Liver (tissue), 8 donors: ENCODE measurements at regions not wholly inside any gene's neighbourhood (a gene's known extent, or its start where the extent isn't known, plus 50 kb on each side); places are given as distances from the start of the nearest gene placed in this dataset.

Experiments used
- DNase-seq: peaks from one replicate; pipeline ENCODE4 v3.0.0-alpha.2; 2017; ENCODE audit warnings: low spot score
- H3K27ac ChIP-seq, 2 donors: one replicate each; pipeline ENCODE4 v1.7.0; 2013; ENCODE audit warnings: inconsistent platforms in 2 of 2, low read length in 2 of 2, control low read depth in 1 of 2, low read depth in 1 of 2, mild to moderate bottlenecking in 1 of 2
- H3K27me3 ChIP-seq, 4 donors: one replicate each; pipeline versions ENCODE4 v1.6.1 to v1.7.0; 2013; ENCODE audit warnings: low read length in 3 of 4, inconsistent platforms in 1 of 4, mild to moderate bottlenecking in 1 of 4, moderate library complexity in 1 of 4; ENCODE audit not compliant: control insufficient read depth in 4 of 4, insufficient read depth in 4 of 4
- H3K36me3 ChIP-seq, 4 donors: one replicate each; pipeline versions ENCODE4 v1.6.1 to v1.7.0; 2013; ENCODE audit warnings: low read length in 3 of 4, mild to moderate bottlenecking in 3 of 4, low read depth in 1 of 4, moderate library complexity in 1 of 4; ENCODE audit not compliant: control insufficient read depth in 4 of 4, insufficient read depth in 3 of 4
- H3K4me1 ChIP-seq, 4 donors: one replicate each; pipeline versions ENCODE4 v1.6.1 to v1.7.0; 2013; ENCODE audit warnings: low read length in 3 of 4, mild to moderate bottlenecking in 3 of 4, moderate library complexity in 1 of 4; ENCODE audit not compliant: control insufficient read depth in 4 of 4, insufficient read depth in 4 of 4
- H3K4me3 ChIP-seq, 3 donors: one replicate each; pipeline versions ENCODE4 v1.6.1 to v1.7.0; 2013; ENCODE audit warnings: low read length in 3 of 3, control low read depth in 1 of 3, low read depth in 1 of 3, mild to moderate bottlenecking in 1 of 3
- H3K9ac ChIP-seq, 2 donors: one replicate each; pipeline ENCODE4 v1.7.0; 2013; ENCODE audit warnings: low read length in 2 of 2, mild to moderate bottlenecking in 2 of 2, moderate library complexity in 2 of 2, control low read depth in 1 of 2, low read depth in 1 of 2
- H3K9me3 ChIP-seq, 4 donors: one replicate each; pipeline versions ENCODE4 v1.6.1 to v1.7.0; 2013; ENCODE audit warnings: low read length in 3 of 4; ENCODE audit not compliant: control insufficient read depth in 4 of 4
- ATF3 ChIP-seq: IDR thresholded peaks from 2 replicates; pipeline ENCODE4 v1.6.1; 2016; ENCODE audit warnings: antibody characterized with exemption
- EGR1 ChIP-seq, 2 donors: IDR thresholded peaks; 2 replicates each; pipeline ENCODE4 v1.6.1; 2016 to 2018; ENCODE audit warnings: antibody characterized with exemption in 2 of 2, low read depth in 2 of 2
- FOXA1 ChIP-seq: IDR thresholded peaks from 2 replicates; pipeline ENCODE4 v1.6.1; 2016; ENCODE audit warnings: antibody characterized with exemption
- FOXA2 ChIP-seq: IDR thresholded peaks from 2 replicates; pipeline ENCODE4 v1.6.1; 2016; ENCODE audit warnings: antibody characterized with exemption
- GABPA ChIP-seq, 2 donors: IDR thresholded peaks in 1 of 2; conservative IDR thresholded peaks in 1 of 2; 2 replicates each; pipeline ENCODE4 v1.6.1; 2016; ENCODE audit warnings: antibody characterized with exemption in 2 of 2, mild to moderate bottlenecking in 1 of 2, moderate library complexity in 1 of 2
- HNF4A ChIP-seq, 2 donors: conservative IDR thresholded peaks; 2 replicates each; pipeline ENCODE4 v1.6.1; 2016; ENCODE audit warnings: antibody characterized with exemption in 2 of 2, mild to moderate bottlenecking in 2 of 2
- HNF4G ChIP-seq: IDR thresholded peaks from 2 replicates; pipeline ENCODE4 v1.6.1; 2016; ENCODE audit warnings: antibody characterized with exemption
- JUND ChIP-seq, 2 donors: IDR thresholded peaks; 2 replicates each; pipeline ENCODE4 v1.6.1; 2016; ENCODE audit warnings: antibody characterized with exemption in 2 of 2
- MAX ChIP-seq: IDR thresholded peaks from 2 replicates; pipeline ENCODE4 v1.6.1; 2016; ENCODE audit warnings: antibody characterized with exemption
- NR2F2 ChIP-seq: IDR thresholded peaks from 2 replicates; pipeline ENCODE4 v1.6.1; 2016; ENCODE audit warnings: antibody characterized with exemption
- RAD21 ChIP-seq, 2 donors: IDR thresholded peaks; 2 replicates each; pipeline ENCODE4 v1.6.1; 2016; ENCODE audit warnings: antibody characterized with exemption in 2 of 2, mild to moderate bottlenecking in 2 of 2
- RXRA ChIP-seq, 2 donors: IDR thresholded peaks; 2 replicates each; pipeline ENCODE4 v1.6.1; 2017 to 2018; ENCODE audit warnings: antibody characterized with exemption in 2 of 2, mild to moderate bottlenecking in 1 of 2
- SP1 ChIP-seq: IDR thresholded peaks from 2 replicates; pipeline ENCODE4 v1.6.1; 2018; ENCODE audit warnings: antibody characterized with exemption, mild to moderate bottlenecking
- TAF1 ChIP-seq: conservative IDR thresholded peaks from 2 replicates; pipeline ENCODE4 v1.6.1; 2016; ENCODE audit warnings: antibody characterized with exemption, mild to moderate bottlenecking
- YY1 ChIP-seq: IDR thresholded peaks from 2 replicates; pipeline ENCODE4 v1.6.1; 2016; ENCODE audit warnings: antibody characterized with exemption, mild to moderate bottlenecking
- WGBS: extraction: QIAGEN DNeasy Blood & Tissue Kit; methylation state at CpG from one replicate; pipeline ENCODE4 v1.1.7; 2013; 5-methylcytosine and 5-hydroxymethylcytosine counted together
- TF ChIP-seq, protein P1 (sequence below): fragments of 150-350 bp; IDR thresholded peaks from 2 replicates; pipeline ENCODE4 v1.5.1; 2017; ENCODE audit warnings: improper control_type of control experiment, low read depth, low read length; ENCODE audit not compliant: missing input control
- TF ChIP-seq, protein P2 (sequence below): IDR thresholded peaks from 2 replicates; pipeline ENCODE4 v1.6.1; 2016; ENCODE audit warnings: antibody characterized with exemption, mild to moderate bottlenecking
- TF ChIP-seq, protein P3 (sequence below): IDR thresholded peaks from 2 replicates; pipeline ENCODE4 v1.6.1; 2016; ENCODE audit warnings: antibody characterized with exemption
- donor health status: healthy.
- donor health status: healthy.
- donor health status: healthy.
- donor health status: healthy.
- donor health status: healthy.

- Histone ChIP-seq H3K4me1 (no peaks in the 10 kb centered on the region), H3K9me3 (peaks cover 0 to 2% (median 0%) of the 10 kb centered on the region in 4 donors), H3K27me3 (no peaks in the 10 kb centered on the region), H3K27ac (no peak overlapping the region), H3K4me3 (no peak overlapping the region), H3K9ac (no peak overlapping the region), H3K36me3 (no peaks in the 10 kb centered on the region)
- peak in 1 of 2 donors; percentile 66 for TF ChIP-seq RAD21 (IDR thresholded peaks at IDR 0.05)
- TF ChIP-seq, protein P1, sequence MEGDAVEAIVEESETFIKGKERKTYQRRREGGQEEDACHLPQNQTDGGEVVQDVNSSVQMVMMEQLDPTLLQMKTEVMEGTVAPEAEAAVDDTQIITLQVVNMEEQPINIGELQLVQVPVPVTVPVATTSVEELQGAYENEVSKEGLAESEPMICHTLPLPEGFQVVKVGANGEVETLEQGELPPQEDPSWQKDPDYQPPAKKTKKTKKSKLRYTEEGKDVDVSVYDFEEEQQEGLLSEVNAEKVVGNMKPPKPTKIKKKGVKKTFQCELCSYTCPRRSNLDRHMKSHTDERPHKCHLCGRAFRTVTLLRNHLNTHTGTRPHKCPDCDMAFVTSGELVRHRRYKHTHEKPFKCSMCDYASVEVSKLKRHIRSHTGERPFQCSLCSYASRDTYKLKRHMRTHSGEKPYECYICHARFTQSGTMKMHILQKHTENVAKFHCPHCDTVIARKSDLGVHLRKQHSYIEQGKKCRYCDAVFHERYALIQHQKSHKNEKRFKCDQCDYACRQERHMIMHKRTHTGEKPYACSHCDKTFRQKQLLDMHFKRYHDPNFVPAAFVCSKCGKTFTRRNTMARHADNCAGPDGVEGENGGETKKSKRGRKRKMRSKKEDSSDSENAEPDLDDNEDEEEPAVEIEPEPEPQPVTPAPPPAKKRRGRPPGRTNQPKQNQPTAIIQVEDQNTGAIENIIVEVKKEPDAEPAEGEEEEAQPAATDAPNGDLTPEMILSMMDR: peak; percentile 30
- no peak for TF ChIP-seq FOXA1
- DNase-seq: no peak
- 0% methylated on average over 1 of the region's 1 CpG for WGBS
Observed at GRCh38 chr10:44853148-44853734, 57.9 kb upstream of the TMEM72 start.

GRCh38 chr10:44853796-44854195, 57.3 kb upstream of the TMEM72 start:
- Histone ChIP-seq H3K9me3 (no peaks in the 10 kb centered on the region), H3K27ac (no peak overlapping the region), H3K4me1 (no peaks in the 10 kb centered on the region), H3K27me3 (no peaks in the 10 kb centered on the region), H3K9ac (no peak overlapping the region), H3K36me3 (no peaks in the 10 kb centered on the region), H3K4me3 (no peak overlapping the region)
- TF ChIP-seq SP1: no peak
- TF ChIP-seq, protein P1: no peak
- no peak for TF ChIP-seq TAF1
- TF ChIP-seq RAD21 (IDR thresholded peaks at IDR 0.05): no peak
- TF ChIP-seq JUND (IDR thresholded peaks at IDR 0.05): no peak
- TF ChIP-seq HNF4G: no peak
- no peak for TF ChIP-seq FOXA2
- no peak for TF ChIP-seq YY1
- no peak for TF ChIP-seq MAX
- no peak for TF ChIP-seq GABPA (IDR thresholded peaks at IDR 0.05 in 1 of 2, conservative IDR thresholded peaks at IDR 0.05 in 1 of 2)
- TF ChIP-seq RXRA (IDR thresholded peaks at IDR 0.05): no peak
- no peak for TF ChIP-seq NR2F2
- no peak for TF ChIP-seq FOXA1
- TF ChIP-seq, protein P2, sequence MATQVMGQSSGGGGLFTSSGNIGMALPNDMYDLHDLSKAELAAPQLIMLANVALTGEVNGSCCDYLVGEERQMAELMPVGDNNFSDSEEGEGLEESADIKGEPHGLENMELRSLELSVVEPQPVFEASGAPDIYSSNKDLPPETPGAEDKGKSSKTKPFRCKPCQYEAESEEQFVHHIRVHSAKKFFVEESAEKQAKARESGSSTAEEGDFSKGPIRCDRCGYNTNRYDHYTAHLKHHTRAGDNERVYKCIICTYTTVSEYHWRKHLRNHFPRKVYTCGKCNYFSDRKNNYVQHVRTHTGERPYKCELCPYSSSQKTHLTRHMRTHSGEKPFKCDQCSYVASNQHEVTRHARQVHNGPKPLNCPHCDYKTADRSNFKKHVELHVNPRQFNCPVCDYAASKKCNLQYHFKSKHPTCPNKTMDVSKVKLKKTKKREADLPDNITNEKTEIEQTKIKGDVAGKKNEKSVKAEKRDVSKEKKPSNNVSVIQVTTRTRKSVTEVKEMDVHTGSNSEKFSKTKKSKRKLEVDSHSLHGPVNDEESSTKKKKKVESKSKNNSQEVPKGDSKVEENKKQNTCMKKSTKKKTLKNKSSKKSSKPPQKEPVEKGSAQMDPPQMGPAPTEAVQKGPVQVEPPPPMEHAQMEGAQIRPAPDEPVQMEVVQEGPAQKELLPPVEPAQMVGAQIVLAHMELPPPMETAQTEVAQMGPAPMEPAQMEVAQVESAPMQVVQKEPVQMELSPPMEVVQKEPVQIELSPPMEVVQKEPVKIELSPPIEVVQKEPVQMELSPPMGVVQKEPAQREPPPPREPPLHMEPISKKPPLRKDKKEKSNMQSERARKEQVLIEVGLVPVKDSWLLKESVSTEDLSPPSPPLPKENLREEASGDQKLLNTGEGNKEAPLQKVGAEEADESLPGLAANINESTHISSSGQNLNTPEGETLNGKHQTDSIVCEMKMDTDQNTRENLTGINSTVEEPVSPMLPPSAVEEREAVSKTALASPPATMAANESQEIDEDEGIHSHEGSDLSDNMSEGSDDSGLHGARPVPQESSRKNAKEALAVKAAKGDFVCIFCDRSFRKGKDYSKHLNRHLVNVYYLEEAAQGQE: no peak
- no peak for TF ChIP-seq HNF4A (conservative IDR thresholded peaks at IDR 0.05)
- TF ChIP-seq, protein P3, sequence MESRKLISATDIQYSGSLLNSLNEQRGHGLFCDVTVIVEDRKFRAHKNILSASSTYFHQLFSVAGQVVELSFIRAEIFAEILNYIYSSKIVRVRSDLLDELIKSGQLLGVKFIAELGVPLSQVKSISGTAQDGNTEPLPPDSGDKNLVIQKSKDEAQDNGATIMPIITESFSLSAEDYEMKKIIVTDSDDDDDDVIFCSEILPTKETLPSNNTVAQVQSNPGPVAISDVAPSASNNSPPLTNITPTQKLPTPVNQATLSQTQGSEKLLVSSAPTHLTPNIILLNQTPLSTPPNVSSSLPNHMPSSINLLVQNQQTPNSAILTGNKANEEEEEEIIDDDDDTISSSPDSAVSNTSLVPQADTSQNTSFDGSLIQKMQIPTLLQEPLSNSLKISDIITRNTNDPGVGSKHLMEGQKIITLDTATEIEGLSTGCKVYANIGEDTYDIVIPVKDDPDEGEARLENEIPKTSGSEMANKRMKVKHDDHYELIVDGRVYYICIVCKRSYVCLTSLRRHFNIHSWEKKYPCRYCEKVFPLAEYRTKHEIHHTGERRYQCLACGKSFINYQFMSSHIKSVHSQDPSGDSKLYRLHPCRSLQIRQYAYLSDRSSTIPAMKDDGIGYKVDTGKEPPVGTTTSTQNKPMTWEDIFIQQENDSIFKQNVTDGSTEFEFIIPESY: no peak
- no peak for TF ChIP-seq EGR1 (IDR thresholded peaks at IDR 0.05; ENCODE audit: low read depth in 2 of 2)
- no peak for TF ChIP-seq ATF3
- no peak for DNase-seq
- WGBS: 86% methylated on average over 6 of the region's 6 CpGs
